MM.1S (cell line): ENCODE measurements at regions not wholly inside any gene's neighbourhood (a gene's known extent, or its start where the extent isn't known, plus 50 kb on each side); places are given as distances from the start of the nearest gene placed in this dataset.

ENCODE experiments used
- DNase-seq: peaks from one replicate; pipeline ENCODE4 v3.0.0-alpha.2; 2015
- H2AFZ ChIP-seq: fragments of 300-600 bp; sonication (generic); 2 replicates; pipeline ENCODE4 v1.6.0; 2016; ENCODE audit warnings: antibody characterized with exemption, low read length
- H3F3A ChIP-seq: fragments of 300-600 bp; sonication (generic); 2 replicates; pipeline ENCODE4 v1.6.1; 2016; ENCODE audit warnings: mild to moderate bottlenecking, antibody characterized with exemption, low read length, moderate library complexity, mixed read lengths; ENCODE audit not compliant: insufficient read depth
- H3K27ac ChIP-seq: fragments of 300-600 bp; sonication (generic); 2 replicates; pipeline ENCODE4 v1.5.1; 2016; ENCODE audit warnings: mild to moderate bottlenecking, low read length
- H3K27me3 ChIP-seq: fragments of 300-600 bp; sonication (generic); replicated peaks from 2 replicates; pipeline ENCODE4 v1.6.0; 2016; ENCODE audit warnings: low read length; ENCODE audit not compliant: insufficient read depth
- H3K36me3 ChIP-seq: fragments of 300-600 bp; sonication (generic); replicated peaks from 2 replicates; pipeline ENCODE4 v1.6.1; 2016; ENCODE audit warnings: mild to moderate bottlenecking, low read length, mixed read lengths; ENCODE audit not compliant: insufficient read depth
- H3K4me1 ChIP-seq: fragments of 300-600 bp; sonication (generic); 2 replicates; pipeline ENCODE4 v1.6.1; 2016; ENCODE audit warnings: low read length, mixed read lengths
- H3K4me2 ChIP-seq: fragments of 300-600 bp; sonication (generic); 2 replicates; pipeline ENCODE4 v1.6.0; 2016; ENCODE audit warnings: low read depth, low read length
- H3K4me3 ChIP-seq: fragments of 300-600 bp; sonication (generic); 2 replicates; pipeline ENCODE4 v1.5.1; 2016; ENCODE audit warnings: low read length, mixed read lengths
- H3K79me2 ChIP-seq: fragments of 300-600 bp; sonication (generic); 2 replicates; pipeline ENCODE4 v1.6.1; 2016; ENCODE audit warnings: mixed run types, low read length, mixed read lengths
- H3K9ac ChIP-seq: fragments of 300-600 bp; sonication (generic); 2 replicates; pipeline ENCODE4 v1.6.1; 2016; ENCODE audit warnings: low read length, mixed read lengths
- H3K9me2 ChIP-seq: fragments of 300-600 bp; sonication (generic); replicated peaks from 2 replicates; pipeline ENCODE4 v1.6.1; 2016; ENCODE audit warnings: mild to moderate bottlenecking, low read length, mixed read lengths; ENCODE audit not compliant: insufficient read depth
- H3K9me3 ChIP-seq: fragments of 300-600 bp; sonication (generic); replicated peaks from 2 replicates; pipeline ENCODE4 v1.6.1; 2016; ENCODE audit warnings: mild to moderate bottlenecking, low read length, mixed read lengths; ENCODE audit not compliant: insufficient read depth
- H4K20me1 ChIP-seq: fragments of 300-600 bp; sonication (generic); 2 replicates; pipeline ENCODE4 v1.6.1; 2016; ENCODE audit warnings: mild to moderate bottlenecking, low read length, moderate library complexity, mixed read lengths; ENCODE audit not compliant: insufficient read depth
- CTCF ChIP-seq: fragments of 300-600 bp; sonication (generic); IDR thresholded peaks from 2 replicates; pipeline ENCODE4 v1.5.1; 2016; ENCODE audit warnings: antibody characterized with exemption, low read length, mixed read lengths
- EZH2 ChIP-seq: fragments of 300-600 bp; sonication (generic); optimal IDR thresholded peaks from 2 replicates; pipeline ENCODE3; 2017; ENCODE audit warnings: low read depth, mild to moderate bottlenecking, antibody characterized with exemption, low read length, mixed read lengths
- EZH2phosphoT487 ChIP-seq: fragments of 300-600 bp; sonication (generic); IDR thresholded peaks from 2 replicates; pipeline ENCODE4 v1.6.1; 2018; ENCODE audit warnings: antibody characterized with exemption, low read length

GRCh38 chr2:120830096-120830830 lies 94.6 kb downstream of the GLI2 start:
- TF ChIP-seq EZH2phosphoT487 (no peak), CTCF (no peak), EZH2 (no peak)
- Histone ChIP-seq H3F3A (no peaks in the 10 kb centered on the region), H3K9me2 (no peaks in the 10 kb centered on the region), H3K4me3 (no peak overlapping the region), H2AFZ (no peak overlapping the region), H3K4me2 (no peak overlapping the region), H3K27me3 (no peaks in the 10 kb centered on the region), H3K9ac (no peak overlapping the region), H3K4me1 (no peaks in the 10 kb centered on the region), H3K79me2 (no peaks in the 10 kb centered on the region), H3K27ac (no peak overlapping the region), H3K9me3 (no peaks in the 10 kb centered on the region), H4K20me1 (no peaks in the 10 kb centered on the region), H3K36me3 (no peaks in the 10 kb centered on the region)
- no peak for DNase-seq

GRCh38 chr2:120831086-120831485 lies 95.4 kb downstream of the GLI2 start:
- Histone ChIP-seq H3F3A (no peaks in the 10 kb centered on the region), H3K4me3 (no peak overlapping the region), H4K20me1 (no peaks in the 10 kb centered on the region)

GRCh38 chr2:120831891-120832290 lies 96.2 kb downstream of the GLI2 start:
- H3K79me2 ChIP-seq = no peaks in the 10 kb centered on the region
- no peak for DNase-seq
- H2AFZ ChIP-seq = no peak overlapping the region
- H3K4me3 ChIP-seq = no peak overlapping the region
- no peak overlapping the region for H3K4me2 ChIP-seq
- H3K4me1 ChIP-seq = no peaks in the 10 kb centered on the region
- TF ChIP-seq EZH2phosphoT487 = no peak
- TF ChIP-seq CTCF = no peak
- TF ChIP-seq EZH2 = no peak
- no peaks in the 10 kb centered on the region for H3K36me3 ChIP-seq
- H3K9me3 ChIP-seq = no peaks in the 10 kb centered on the region
- no peak overlapping the region for H3K27ac ChIP-seq
- no peaks in the 10 kb centered on the region for H3K9me2 ChIP-seq
- no peaks in the 10 kb centered on the region for H4K20me1 ChIP-seq
- no peaks in the 10 kb centered on the region for H3K27me3 ChIP-seq
- H3K9ac ChIP-seq = no peak overlapping the region
- no peaks in the 10 kb centered on the region for H3F3A ChIP-seq

More at GRCh38 chr2:120831086-120831485, 95.4 kb downstream of the GLI2 start:
- Histone ChIP-seq H3K27me3 (no peaks in the 10 kb centered on the region), H3K4me1 (no peaks in the 10 kb centered on the region), H2AFZ (no peak overlapping the region), H3K4me2 (no peak overlapping the region), H3K9me3 (no peaks in the 10 kb centered on the region), H3K9me2 (no peaks in the 10 kb centered on the region), H3K9ac (no peak overlapping the region), H3K79me2 (no peaks in the 10 kb centered on the region), H3K36me3 (no peaks in the 10 kb centered on the region), H3K27ac (no peak overlapping the region)
- no peak for TF ChIP-seq EZH2
- no peak for DNase-seq

GRCh38 chr2:120832296-120833070 lies 96.8 kb downstream of the GLI2 start:
- Histone ChIP-seq H3K27ac (no peak overlapping the region), H3K9ac (no peak overlapping the region), H3K9me2 (no peaks in the 10 kb centered on the region), H4K20me1 (no peaks in the 10 kb centered on the region), H3F3A (no peaks in the 10 kb centered on the region), H3K4me2 (no peak overlapping the region), H3K4me1 (no peaks in the 10 kb centered on the region), H3K79me2 (no peaks in the 10 kb centered on the region), H3K36me3 (no peaks in the 10 kb centered on the region), H2AFZ (no peak overlapping the region), H3K4me3 (no peak overlapping the region), H3K27me3 (no peaks in the 10 kb centered on the region), H3K9me3 (no peaks in the 10 kb centered on the region)
- TF ChIP-seq CTCF (no peak), EZH2phosphoT487 (no peak), EZH2 (no peak)
- DNase-seq = no peak
